Psoas muscle (tissue), 7 donors: ENCODE measurements at regions not wholly inside any gene's neighbourhood (a gene's known extent, or its start where the extent isn't known, plus 50 kb on each side); places are given as distances from the start of the nearest gene placed in this dataset.

Experiments used
- ATAC-seq, 4 donors: fragments of 200-7000 bp; cut with Tn5 transposase; one replicate each; pipeline ENCODE4 v1.9.1; 2020; ENCODE audit warnings: moderate library complexity in 3 of 4, mild to moderate bottlenecking in 2 of 4
- DNase-seq, 2 donors: peaks; one replicate each; pipeline ENCODE4 v3.0.0-alpha.2; 2020
- H3K27ac ChIP-seq: fragments of 200-600 bp; one replicate; pipeline ENCODE4 v1.8.0; 2022
- H3K27me3 ChIP-seq, 3 donors: fragments of 200-600 bp in 1 of 3; one replicate each; pipeline versions ENCODE4 v1.6.1 to v1.8.0; 2013 to 2022; ENCODE audit warnings: low read length in 2 of 3, mild to moderate bottlenecking in 2 of 3, moderate library complexity in 1 of 3; ENCODE audit not compliant: insufficient read depth in 3 of 3
- H3K36me3 ChIP-seq, 2 donors: fragments of 200-600 bp in 1 of 2; one replicate each; pipeline versions ENCODE4 v1.6.1 to v1.8.0; 2013 to 2022; ENCODE audit warnings: low read depth in 1 of 2, mild to moderate bottlenecking in 1 of 2, moderate library complexity in 1 of 2; ENCODE audit not compliant: insufficient read depth in 1 of 2
- H3K4me1 ChIP-seq: fragments of 200-600 bp; one replicate; pipeline ENCODE4 v1.8.0; 2022
- H3K4me3 ChIP-seq: fragments of 200-600 bp; one replicate; pipeline ENCODE4 v1.8.0; 2022; ENCODE audit warnings: mild to moderate bottlenecking
- H3K9me3 ChIP-seq: fragments of 200-600 bp; one replicate; pipeline ENCODE4 v1.8.0; 2022
- WGBS, 3 donors: extraction: QIAGEN DNeasy Blood & Tissue Kit; methylation state at CpG; one replicate each; pipeline versions ENCODE4 v1.1.6 to v1.1.7; 2013; 5-methylcytosine and 5-hydroxymethylcytosine counted together
- intact Hi-C, 2 donors: fragments of 100-400 bp; cut with DNase I; formaldehyde crosslinking; loops; one replicate each; pipeline versions ENCODE4 v1.11.0 to v1.14.2; 2022
- TF ChIP-seq, protein P1 (sequence below): fragments of 200-600 bp; IDR thresholded peaks from one replicate; pipeline ENCODE4 v1.8.0; 2022; ENCODE audit warnings: antibody characterized with exemption
- donor health status: healthy with polysubstance abuse.
- donor health status: DM: no; HTN: no; CAD: no; lungs with moderate emphysema.
- donor health status: Bipolar disorder and iron deficiency.
- donor health status: healthy.
- donor health status: DM: yes; HTN: yes; CAD: no.
- donor health status: DM: no; HTN: no; CAD: no.
- donor health status: DM: yes; HTN: yes; CAD: no.

DNA sequence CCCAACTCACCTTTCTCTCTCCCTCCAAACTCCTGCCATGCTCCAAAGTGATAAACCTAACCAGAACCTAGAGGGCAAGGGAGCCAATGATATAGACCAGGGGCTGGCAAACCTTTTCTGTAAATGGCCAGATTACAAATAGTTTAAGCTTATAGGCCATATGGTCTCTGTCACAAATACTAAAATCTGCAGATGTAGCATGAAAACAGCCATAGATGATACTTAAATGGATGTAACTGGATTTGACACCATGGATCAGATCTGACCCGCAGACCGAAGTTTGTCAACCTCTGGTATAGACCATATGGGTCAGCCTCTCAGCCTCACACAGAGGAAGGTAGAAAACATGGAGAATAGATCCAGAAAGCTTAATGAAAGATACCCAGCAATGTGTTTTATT, 165.2 kb upstream of the STT3B start:
- Histone ChIP-seq H3K4me1 (no peaks in the 10 kb centered on the region), H3K27ac (no peak overlapping the region), H3K36me3 (no peaks in the 10 kb centered on the region), H3K9me3 (no peaks in the 10 kb centered on the region), H3K27me3 (no peaks in the 10 kb centered on the region), H3K4me3 (no peak overlapping the region)
- no peak for ATAC-seq
- intact Hi-C loops = no loop called here
- TF ChIP-seq, protein P1, sequence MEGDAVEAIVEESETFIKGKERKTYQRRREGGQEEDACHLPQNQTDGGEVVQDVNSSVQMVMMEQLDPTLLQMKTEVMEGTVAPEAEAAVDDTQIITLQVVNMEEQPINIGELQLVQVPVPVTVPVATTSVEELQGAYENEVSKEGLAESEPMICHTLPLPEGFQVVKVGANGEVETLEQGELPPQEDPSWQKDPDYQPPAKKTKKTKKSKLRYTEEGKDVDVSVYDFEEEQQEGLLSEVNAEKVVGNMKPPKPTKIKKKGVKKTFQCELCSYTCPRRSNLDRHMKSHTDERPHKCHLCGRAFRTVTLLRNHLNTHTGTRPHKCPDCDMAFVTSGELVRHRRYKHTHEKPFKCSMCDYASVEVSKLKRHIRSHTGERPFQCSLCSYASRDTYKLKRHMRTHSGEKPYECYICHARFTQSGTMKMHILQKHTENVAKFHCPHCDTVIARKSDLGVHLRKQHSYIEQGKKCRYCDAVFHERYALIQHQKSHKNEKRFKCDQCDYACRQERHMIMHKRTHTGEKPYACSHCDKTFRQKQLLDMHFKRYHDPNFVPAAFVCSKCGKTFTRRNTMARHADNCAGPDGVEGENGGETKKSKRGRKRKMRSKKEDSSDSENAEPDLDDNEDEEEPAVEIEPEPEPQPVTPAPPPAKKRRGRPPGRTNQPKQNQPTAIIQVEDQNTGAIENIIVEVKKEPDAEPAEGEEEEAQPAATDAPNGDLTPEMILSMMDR = no peak
- DNase-seq = no peak
- 93 to 98% (median 95%) methylated on average over 2 of the region's 2 CpGs for WGBS, 3 donors

DNA sequence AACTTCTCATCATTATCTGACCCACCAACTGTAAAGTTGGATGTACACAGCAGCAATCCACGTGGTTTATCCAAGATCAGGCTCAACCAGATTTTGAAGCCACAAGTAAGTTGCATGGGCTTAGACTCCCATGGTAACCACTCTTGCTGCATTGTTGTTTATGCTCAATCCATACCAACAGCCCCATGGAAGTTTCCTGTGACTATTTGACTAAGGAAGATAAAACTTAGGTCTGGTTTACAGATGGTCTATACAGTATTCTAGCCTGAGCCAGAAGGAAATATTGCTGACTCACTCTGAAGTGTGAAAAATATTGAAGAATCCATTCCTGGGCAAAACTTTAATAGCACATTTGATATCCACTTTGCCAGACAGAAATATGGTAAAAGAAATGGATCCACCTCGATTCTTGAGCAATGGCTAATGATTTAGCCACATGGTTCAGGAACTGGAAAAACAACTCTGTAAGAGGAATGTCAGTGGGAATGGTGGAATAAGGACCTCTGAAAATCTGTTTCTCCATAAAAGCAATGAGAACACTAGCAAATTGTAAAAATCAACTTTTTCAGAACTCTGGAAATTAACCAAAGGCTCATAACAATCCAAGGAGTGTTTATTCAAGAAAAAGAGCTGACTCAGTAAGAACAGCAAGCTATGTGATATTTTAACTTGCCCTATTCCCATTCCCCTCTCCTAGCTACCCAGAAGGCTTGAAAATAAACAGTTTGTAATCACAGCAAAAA, 162.9 kb upstream of the STT3B start:
- Histone ChIP-seq H3K9me3 (no peaks in the 10 kb centered on the region), H3K27ac (no peak overlapping the region), H3K4me3 (no peak overlapping the region), H3K36me3 (no peaks in the 10 kb centered on the region), H3K27me3 (no peaks in the 10 kb centered on the region), H3K4me1 (no peaks in the 10 kb centered on the region)
- TF ChIP-seq, protein P1 = no peak
- DNase-seq = no peak
- WGBS, 3 donors = 70 to 85% (median 78%) methylated on average over 2 of the region's 2 CpGs
- intact Hi-C loops = no loop called here
- ATAC-seq = no peak

DNA sequence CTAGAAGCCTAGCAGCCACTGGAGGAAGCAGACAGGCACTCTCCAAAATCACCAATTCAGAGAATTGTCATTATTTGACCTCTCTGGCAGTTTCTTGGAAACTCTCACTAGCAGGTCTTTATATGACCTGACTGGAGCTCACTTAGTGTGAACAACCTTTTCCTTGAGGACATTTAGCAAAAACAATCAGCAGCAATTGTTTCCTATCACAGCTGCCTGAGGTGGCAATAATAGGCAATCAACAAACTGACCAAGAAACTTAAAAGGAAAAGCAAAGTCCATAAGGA, 162.4 kb upstream of the STT3B start:
- Histone ChIP-seq H3K4me1 (no peaks in the 10 kb centered on the region), H3K9me3 (no peaks in the 10 kb centered on the region), H3K27me3 (no peaks in the 10 kb centered on the region), H3K27ac (no peak overlapping the region), H3K36me3 (no peaks in the 10 kb centered on the region), H3K4me3 (no peak overlapping the region)
- no peak for ATAC-seq
- intact Hi-C loops = no loop called here
- DNase-seq = no peak
- TF ChIP-seq, protein P1 = no peak

- Histone ChIP-seq H3K27me3 (no peaks in the 10 kb centered on the region), H3K9me3 (no peaks in the 10 kb centered on the region), H3K4me3 (no peak overlapping the region), H3K4me1 (no peaks in the 10 kb centered on the region), H3K27ac (no peak overlapping the region), H3K36me3 (no peaks in the 10 kb centered on the region)
- WGBS, 3 donors = 86 to 90% (median 89%) methylated on average over 2 of the region's 2 CpGs
- ATAC-seq (no peak), DNase-seq (no peak)
- TF ChIP-seq, protein P1 = no peak
- intact Hi-C loops = no loop called here
These were observed 162.0 kb upstream of the STT3B start for GRCh38 chr3:31370681-31371080.

GRCh38 chr3:31371484-31372177, 161.1 kb upstream of the STT3B start:
- TF ChIP-seq, protein P1 = no peak
- H3K4me3 ChIP-seq = no peak overlapping the region
- H3K27me3 ChIP-seq = no peaks in the 10 kb centered on the region
- ATAC-seq = no peak
- no peaks in the 10 kb centered on the region for H3K4me1 ChIP-seq
- no peak for DNase-seq
- H3K27ac ChIP-seq = no peak overlapping the region
- no peaks in the 10 kb centered on the region for H3K36me3 ChIP-seq
- 76 to 79% (median 79%) methylated on average over 4 of the region's 4 CpGs for WGBS, 3 donors
- intact Hi-C loops = no loop called here
- no peaks in the 10 kb centered on the region for H3K9me3 ChIP-seq
